B cell (primary cell): ENCODE measurements at regions not wholly inside any gene's neighbourhood (a gene's known extent, or its start where the extent isn't known, plus 50 kb on each side); places are given as distances from the start of the nearest gene placed in this dataset.

Experiments
- ATAC-seq: fragments of 200-7000 bp; cut with Tn5 transposase; one replicate; pipeline ENCODE4 v1.10.0; 2021; ENCODE audit warnings: low read depth, mild to moderate bottlenecking, moderate number of reproducible peaks, moderate library complexity
- CTCF ChIA-PET: fragments of 350-600 bp; sonication (Branson Sonifier 250); formaldehyde crosslinking; loops from one replicate; lab custom pipeline; 2021; ENCODE audit warnings: antibody characterized with exemption, inconsistent platforms; lab: Charles Lee
- POLR2A ChIA-PET: fragments of 350-600 bp; sonication (Branson Sonifier 250); formaldehyde crosslinking; loops from one replicate; lab custom pipeline; 2021; ENCODE audit warnings: antibody characterized with exemption; lab: Charles Lee
- DNase-seq: peaks from one replicate; pipeline ENCODE4 v3.0.0; 2013
- H2AFZ ChIP-seq: 2 replicates; pipeline ENCODE4 v1.6.1; 2012; ENCODE audit warnings: mild to moderate bottlenecking, low read depth, low read length; ENCODE audit not compliant: insufficient read depth, poor library complexity, severe bottlenecking
- H3K27ac ChIP-seq, 2 donors: 1 replicate in 1 of 2; 2 replicates in 1 of 2; pipeline ENCODE4 v1.5.1; 2012 to 2013; ENCODE audit warnings: low read length in 2 of 2, mild to moderate bottlenecking in 2 of 2, moderate library complexity in 1 of 2
- H3K27me3 ChIP-seq, 4 experiments: fragments of 200-600 bp in 1 of 4; sonication (generic) in 1 of 4; replicated peaks in 1 of 4; 1 replicate in 2 of 4; 2 replicates in 2 of 4; pipeline versions ENCODE4 v1.6.1 to v1.7.0; 2013 to 2016; ENCODE audit warnings: low read length in 3 of 4, mild to moderate bottlenecking in 2 of 4, mixed read lengths in 1 of 4, moderate library complexity in 1 of 4; ENCODE audit not compliant: insufficient read depth in 4 of 4, control insufficient read depth in 3 of 4; ENCODE audit errors: control extremely low read depth in 1 of 4
- H3K36me3 ChIP-seq, 2 experiments: replicated peaks in 1 of 2; 1 replicate in 1 of 2; 2 replicates in 1 of 2; pipeline versions ENCODE4 v1.6.1 to v1.7.1; 2013; ENCODE audit warnings: low read length in 1 of 2; ENCODE audit not compliant: insufficient read depth in 2 of 2, control insufficient read depth in 1 of 2; ENCODE audit errors: control extremely low read depth in 1 of 2, extremely low read depth in 1 of 2
- H3K4me1 ChIP-seq, 2 donors: fragments of 200-600 bp in 1 of 2; sonication (generic) in 1 of 2; 1 replicate in 1 of 2; 2 replicates in 1 of 2; pipeline versions ENCODE4 v1.5.1 to v1.6.1; 2013 to 2017; ENCODE audit warnings: low read length in 2 of 2; ENCODE audit not compliant: control insufficient read depth in 2 of 2, insufficient read depth in 2 of 2
- H3K4me2 ChIP-seq: replicated peaks from 2 replicates; pipeline ENCODE3; 2012; ENCODE audit warnings: mild to moderate bottlenecking, low read depth, low read length; ENCODE audit not compliant: poor library complexity, severe bottlenecking
- H3K4me3 ChIP-seq, 5 experiments: fragments of 200-600 bp in 1 of 5; sonication (generic) in 1 of 5; 1 replicate in 3 of 5; 2 replicates in 2 of 5; pipeline versions ENCODE4 v1.5.1 to v1.7.0; 2011 to 2016; ENCODE audit warnings: low read length in 4 of 5, mild to moderate bottlenecking in 4 of 5, low read depth in 2 of 5, control low read depth in 1 of 5, moderate library complexity in 1 of 5; ENCODE audit not compliant: insufficient read depth in 1 of 5; ENCODE audit errors: control extremely low read depth in 1 of 5, extremely low read depth in 1 of 5
- H3K79me2 ChIP-seq: fragments of 200-600 bp; sonication (generic); one replicate; pipeline ENCODE4 v1.6.0; 2016; ENCODE audit warnings: low read length; ENCODE audit not compliant: control insufficient read depth, insufficient read depth
- H3K9ac ChIP-seq: fragments of 200-600 bp; sonication (generic); 2 replicates; pipeline ENCODE4 v1.6.1; 2017; ENCODE audit warnings: mild to moderate bottlenecking, low read length, moderate library complexity
- H3K9me3 ChIP-seq, 3 donors: one replicate each; pipeline versions ENCODE4 v1.6.1 to v1.7.1; 2013; ENCODE audit warnings: low read length in 2 of 3; ENCODE audit not compliant: control insufficient read depth in 2 of 3, insufficient read depth in 1 of 3; ENCODE audit errors: control extremely low read depth in 1 of 3
- H4K20me1 ChIP-seq: 2 replicates; pipeline ENCODE4 v1.6.0; 2012; ENCODE audit warnings: mild to moderate bottlenecking, low read length; ENCODE audit not compliant: insufficient read depth, control insufficient read depth, poor library complexity, severe bottlenecking
- H3K27ac Mint-ChIP-seq: one replicate; pipeline ENCODE4 v1.8.0; 2021; ENCODE audit warnings: mixed read lengths
- H3K27me3 Mint-ChIP-seq: one replicate; pipeline ENCODE4 v1.8.0; 2021; ENCODE audit warnings: mixed read lengths
- H3K4me1 Mint-ChIP-seq: one replicate; pipeline ENCODE4 v1.8.0; 2021; ENCODE audit warnings: mixed read lengths
- H3K4me3 Mint-ChIP-seq: one replicate; pipeline ENCODE4 v1.8.0; 2021; ENCODE audit warnings: mixed read lengths
- H3K9me3 Mint-ChIP-seq: one replicate; pipeline ENCODE4 v1.8.0; 2022; ENCODE audit warnings: mixed read lengths; ENCODE audit not compliant: insufficient read depth
- CTCF ChIP-seq: fragments of 200-600 bp; IDR thresholded peaks from one replicate; pipeline ENCODE4 v1.8.0; 2022; ENCODE audit warnings: antibody characterized with exemption, mild to moderate bottlenecking
- EZH2 ChIP-seq: IDR thresholded peaks from 2 replicates; pipeline ENCODE4 v1.6.1; 2012; ENCODE audit warnings: borderline replicate concordance, low read depth, mild to moderate bottlenecking, moderate library complexity, low read length; ENCODE audit not compliant: insufficient read depth, poor library complexity, severe bottlenecking
- WGBS: methylation state at CpG from one replicate; pipeline ENCODE4 v1.1.5; 2013; ENCODE audit warnings: missing lambda C conversion rate; ENCODE audit not compliant: insufficient coverage; 5-methylcytosine and 5-hydroxymethylcytosine counted together
- intact Hi-C: fragments of 100-400 bp; cut with micrococcal nuclease; formaldehyde crosslinking; loops from one replicate; pipeline ENCODE4 v1.10.0; 2022

DNA sequence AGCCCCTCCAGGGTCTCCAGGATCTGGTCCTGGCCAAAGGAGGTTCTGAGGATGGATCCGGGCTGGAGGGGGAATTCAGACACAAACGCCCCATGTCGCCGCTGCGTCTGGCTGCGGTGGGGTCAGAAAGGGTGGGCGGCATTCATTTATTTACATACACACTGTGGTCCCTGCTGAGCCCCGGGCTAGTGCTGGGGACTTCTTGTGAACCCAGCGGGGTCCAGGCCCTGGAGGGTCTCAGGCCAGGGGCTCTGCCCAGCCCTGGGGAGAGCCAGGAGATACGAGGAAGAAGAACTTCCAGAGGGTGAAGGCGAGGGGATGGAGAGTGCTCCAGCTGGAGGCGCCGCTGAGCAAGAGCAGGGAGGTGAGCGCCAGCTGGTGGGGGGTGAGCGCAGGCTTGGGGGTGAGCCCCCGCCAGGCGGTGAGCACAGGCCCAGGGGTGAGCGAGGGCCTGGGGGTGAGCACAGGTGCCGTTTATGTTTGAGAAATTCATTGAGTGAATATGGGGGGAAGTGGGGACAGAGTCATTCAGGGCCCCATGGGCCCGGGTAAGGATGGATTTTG is 68.1 kb downstream of the NCOR2 start:
- Mint-ChIP-seq H3K27ac (no peak overlapping the region), H3K27me3 (no peaks in the 10 kb centered on the region), H3K9me3 (no peaks in the 10 kb centered on the region), H3K4me3 (no peak overlapping the region), H3K4me1 (peaks cover 62% of the 10 kb centered on the region)
- H3K36me3 ChIP-seq = peaks cover 0 to 8% of the 10 kb centered on the region in 2 experiments
- H3K9me3 ChIP-seq = no peaks in the 10 kb centered on the region
- no peak for DNase-seq
- H3K4me1 ChIP-seq = peaks cover 14 to 47% of the 10 kb centered on the region in 2 donors
- H3K4me3 ChIP-seq = no peak overlapping the region
- intact Hi-C loops = loop anchor here (10.0 kb wide), 1 partner anchor 56 kb away; no protein-coding TSS in a partner anchor
- H3K79me2 ChIP-seq = peaks cover 92% of the 10 kb centered on the region
- POLR2A ChIA-PET = no interaction called here
- peaks cover 99% of the 10 kb centered on the region for H4K20me1 ChIP-seq
- ATAC-seq = no peak
- H3K27ac ChIP-seq = no peak overlapping the region
- no peak overlapping the region for H3K4me2 ChIP-seq
- CTCF ChIA-PET = no interaction called here
- WGBS = 94% methylated on average over 14 of the region's 20 CpGs
- H2AFZ ChIP-seq = no peak overlapping the region
- H3K9ac ChIP-seq = no peak overlapping the region
- TF ChIP-seq EZH2 = no peak
- no peak for TF ChIP-seq CTCF
- H3K27me3 ChIP-seq = no peaks in the 10 kb centered on the region

GRCh38 chr12:124498275-124499189 is 68.9 kb downstream of the NCOR2 start:
- Histone ChIP-seq H3K27me3 (no peaks in the 10 kb centered on the region), H3K4me3 (no peak overlapping the region), H3K4me1 (peaks cover 22 to 55% of the 10 kb centered on the region in 2 donors), H4K20me1 (peaks cover 99% of the 10 kb centered on the region), H3K79me2 (peaks cover 92% of the 10 kb centered on the region), H3K27ac (no peak overlapping the region), H2AFZ (no peak overlapping the region), H3K36me3 (peaks cover 0 to 5% of the 10 kb centered on the region in 2 experiments), H3K4me2 (no peak overlapping the region), H3K9ac (no peak overlapping the region), H3K9me3 (no peaks in the 10 kb centered on the region)
- ATAC-seq (no peak), DNase-seq (no peak)
- Mint-ChIP-seq H3K4me1 (peaks cover 69% of the 10 kb centered on the region), H3K27me3 (no peaks in the 10 kb centered on the region), H3K9me3 (no peaks in the 10 kb centered on the region), H3K4me3 (no peak overlapping the region), H3K27ac (no peak overlapping the region)
- ChIA-PET POLR2A (interaction anchor here (0.5 kb wide), 1 partner anchor 33 kb away, joined by 3 read pairs; no protein-coding TSS in a partner anchor), CTCF (no interaction called here)
- 47% methylated on average over 24 of the region's 24 CpGs for WGBS
- no peak for TF ChIP-seq CTCF
- TF ChIP-seq EZH2 = no peak
- intact Hi-C loops = loop anchor here (10.0 kb wide), 1 partner anchor 56 kb away; no protein-coding TSS in a partner anchor
